ENCODE measurements at regions not wholly inside any gene's neighbourhood (a gene's known extent, or its start where the extent isn't known, plus 50 kb on each side); places are given as distances from the start of the nearest gene placed in this dataset.
A peak's percentile ranks its signal among the peaks of the same experiment; 100 is the strongest.

- Histone ChIP-seq H3K36me3 (ENCODE audit: control insufficient read depth in 1 of 2, insufficient read depth in 2 of 2, low read length in 2 of 2) (no peaks in the 10 kb centered on the region), H3K27ac (ENCODE audit: low read length) (no peak overlapping the region), H3K4me1 (ENCODE audit: control insufficient read depth in 1 of 2, insufficient read depth in 2 of 2, low read length in 2 of 2) (no peaks in the 10 kb centered on the region), H3K27me3 (ENCODE audit: low read depth, low read length) (no peaks in the 10 kb centered on the region), H3K4me3 (ENCODE audit: low read depth in 1 of 2, low read length in 2 of 2) (peak overlapping the region in 1 of 2 donors; percentile 40), H3K9me3 (ENCODE audit: control insufficient read depth in 1 of 2, low read length in 2 of 2) (peaks cover 0 to 41% of the 10 kb centered on the region in 2 donors)
Observed at GRCh38 chr19:20858218-20858617, 64.8 kb upstream of the ZNF85 start.

GRCh38 chr19:20858861-20859260 lies 64.2 kb upstream of the ZNF85 start:
- no peak overlapping the region for H3K27ac ChIP-seq (ENCODE audit: low read length)

GRCh38 chr19:20860339-20860738 lies 62.7 kb upstream of the ZNF85 start:
- no peak overlapping the region for H3K27ac ChIP-seq (ENCODE audit: low read length)
- no peaks in the 10 kb centered on the region for H3K4me1 ChIP-seq (ENCODE audit: control insufficient read depth in 1 of 2, insufficient read depth in 2 of 2, low read length in 2 of 2)
- H3K36me3 ChIP-seq (ENCODE audit: control insufficient read depth in 1 of 2, insufficient read depth in 2 of 2, low read length in 2 of 2), result no peaks in the 10 kb centered on the region
- no peak overlapping the region for H3K4me3 ChIP-seq (ENCODE audit: low read depth in 1 of 2, low read length in 2 of 2)
- H3K27me3 ChIP-seq (ENCODE audit: low read depth, low read length), result no peaks in the 10 kb centered on the region
- peaks cover 0 to 40% of the 10 kb centered on the region in 2 donors for H3K9me3 ChIP-seq (ENCODE audit: control insufficient read depth in 1 of 2, low read length in 2 of 2)

More at GRCh38 chr19:20858861-20859260, 64.2 kb upstream of the ZNF85 start:
- H3K27me3 ChIP-seq (ENCODE audit: low read depth, low read length), result no peaks in the 10 kb centered on the region
- peak overlapping the region in 1 of 2 donors; percentile 35 for H3K4me3 ChIP-seq (ENCODE audit: low read depth in 1 of 2, low read length in 2 of 2)
- H3K36me3 ChIP-seq (ENCODE audit: control insufficient read depth in 1 of 2, insufficient read depth in 2 of 2, low read length in 2 of 2), result no peaks in the 10 kb centered on the region
- H3K9me3 ChIP-seq (ENCODE audit: control insufficient read depth in 1 of 2, low read length in 2 of 2), result peaks cover 0 to 40% of the 10 kb centered on the region in 2 donors
- H3K4me1 ChIP-seq (ENCODE audit: control insufficient read depth in 1 of 2, insufficient read depth in 2 of 2, low read length in 2 of 2), result no peaks in the 10 kb centered on the region

- H3K36me3 ChIP-seq (ENCODE audit: control insufficient read depth in 1 of 2, insufficient read depth in 2 of 2, low read length in 2 of 2), result no peaks in the 10 kb centered on the region
- no peak overlapping the region for H3K27ac ChIP-seq (ENCODE audit: low read length)
- H3K4me1 ChIP-seq (ENCODE audit: control insufficient read depth in 1 of 2, insufficient read depth in 2 of 2, low read length in 2 of 2), result no peaks in the 10 kb centered on the region
- no peak overlapping the region for H3K4me3 ChIP-seq (ENCODE audit: low read depth in 1 of 2, low read length in 2 of 2)
- H3K9me3 ChIP-seq (ENCODE audit: control insufficient read depth in 1 of 2, low read length in 2 of 2), result peaks cover 0 to 38% of the 10 kb centered on the region in 2 donors
- H3K27me3 ChIP-seq (ENCODE audit: low read depth, low read length), result no peaks in the 10 kb centered on the region
Observed at GRCh38 chr19:20863176-20863575, 59.9 kb upstream of the ZNF85 start.

All from muscle layer of duodenum (tissue), 2 donors.